Keratinocyte (primary cell): ENCODE measurements at regions not wholly inside any gene's neighbourhood (a gene's known extent, or its start where the extent isn't known, plus 50 kb on each side); places are given as distances from the start of the nearest gene placed in this dataset.

Source experiments
- DNase-seq: peaks from one replicate; pipeline ENCODE4 v3.0.0-alpha.2; 2011; ENCODE audit warnings: low read depth, missing footprints, low spot score
- FAIRE-seq: peaks from 2 replicates; lab custom pipeline; 2011; peaks lifted over from hg19 to GRCh38; lab: Jason Lieb, UNC
- H2AFZ ChIP-seq: 2 replicates; pipeline ENCODE4 v1.6.0; 2012; ENCODE audit warnings: low read length, control low read depth, inconsistent platforms; ENCODE audit not compliant: control insufficient read depth
- H3K27ac ChIP-seq: 2 replicates; pipeline ENCODE4 v1.5.1; 2011; ENCODE audit warnings: low read length; ENCODE audit not compliant: control insufficient read depth, insufficient read depth
- H3K27me3 ChIP-seq: 3 replicates; pipeline ENCODE4 v1.6.0; 2011; ENCODE audit warnings: low read length; ENCODE audit not compliant: control insufficient read depth, insufficient read depth; ENCODE audit errors: extremely low read depth
- H3K36me3 ChIP-seq, 2 experiments: 2 replicates in 1 of 2; 3 replicates in 1 of 2; pipeline ENCODE4 v1.5.1; 2011; ENCODE audit warnings: low read length in 2 of 2, mild to moderate bottlenecking in 1 of 2; ENCODE audit not compliant: control insufficient read depth in 2 of 2, insufficient read depth in 2 of 2; ENCODE audit errors: extremely low read depth in 1 of 2
- H3K4me1 ChIP-seq: 3 replicates; pipeline ENCODE4 v1.5.1; 2011; ENCODE audit warnings: low read length; ENCODE audit not compliant: control insufficient read depth, insufficient read depth; ENCODE audit errors: extremely low read depth
- H3K4me2 ChIP-seq: 3 replicates; pipeline ENCODE4 v1.6.0; 2011; ENCODE audit warnings: low read depth, low read length; ENCODE audit not compliant: control insufficient read depth, insufficient read depth; ENCODE audit errors: extremely low read depth
- H3K4me3 ChIP-seq, 3 experiments: fragments of 200-600 bp in 1 of 3; sonication (generic) in 1 of 3; 2 replicates in 2 of 3; 3 replicates in 1 of 3; pipeline ENCODE4 v1.5.1; 2011 to 2016; ENCODE audit warnings: low read length in 3 of 3, mild to moderate bottlenecking in 3 of 3, control low read depth in 2 of 3, inconsistent platforms in 1 of 3, low read depth in 1 of 3, mixed read lengths in 1 of 3, mixed run types in 1 of 3, moderate library complexity in 1 of 3; ENCODE audit not compliant: control insufficient read depth in 2 of 3, insufficient read depth in 2 of 3; ENCODE audit errors: extremely low read depth in 1 of 3
- H3K79me2 ChIP-seq: 2 replicates; pipeline ENCODE4 v1.6.0; 2012; ENCODE audit warnings: low read length; ENCODE audit not compliant: control insufficient read depth, insufficient read depth
- H3K9ac ChIP-seq: 3 replicates; pipeline ENCODE4 v1.6.0; 2011; ENCODE audit warnings: low read length; ENCODE audit not compliant: control insufficient read depth, insufficient read depth; ENCODE audit errors: extremely low read depth
- H3K9me1 ChIP-seq: 3 replicates; pipeline ENCODE4 v1.6.0; 2011; ENCODE audit warnings: low read length; ENCODE audit not compliant: control insufficient read depth, insufficient read depth; ENCODE audit errors: extremely low read depth
- H3K9me3 ChIP-seq: 2 replicates; pipeline ENCODE4 v1.5.1; 2012; ENCODE audit warnings: low read depth, low read length; ENCODE audit not compliant: control insufficient read depth
- H4K20me1 ChIP-seq: 3 replicates; pipeline ENCODE4 v1.6.0; 2011; ENCODE audit warnings: low read length; ENCODE audit not compliant: control insufficient read depth, insufficient read depth; ENCODE audit errors: extremely low read depth
- CTCF ChIP-seq, 3 experiments: IDR thresholded peaks in 1 of 3; conservative IDR thresholded peaks in 1 of 3; optimal IDR thresholded peaks in 1 of 3; 2 replicates in 2 of 3; 3 replicates in 1 of 3; pipeline versions ENCODE3 to v1.5.1; 2011; ENCODE audit warnings: low read length in 3 of 3, mild to moderate bottlenecking in 3 of 3, moderate library complexity in 2 of 3, control low read depth in 1 of 3, inconsistent platforms in 1 of 3; ENCODE audit not compliant: insufficient read depth in 2 of 3; ENCODE audit errors: extremely low read depth in 1 of 3
- EZH2 ChIP-seq: IDR thresholded peaks from one replicate; pipeline ENCODE4 v1.6.1; 2012; ENCODE audit warnings: inconsistent platforms, mild to moderate bottlenecking, low read length, moderate library complexity
- dilution Hi-C: fragments of 300-500 bp; cut with MboI; formaldehyde crosslinking; loops from one replicate; pipeline ENCODE4 v1.7.0; 2020; ENCODE audit warnings: low sequenced_read_pairs; ENCODE audit not compliant: extremely low pct_ligation_motif_present

- H4K20me1 ChIP-seq: no peaks in the 10 kb centered on the region
- dilution Hi-C loops: no loop called here
- no peaks in the 10 kb centered on the region for H3K4me1 ChIP-seq
- no peaks in the 10 kb centered on the region for H3K36me3 ChIP-seq
- H3K9me3 ChIP-seq: no peaks in the 10 kb centered on the region
- no peak overlapping the region for H2AFZ ChIP-seq
- no peak for FAIRE-seq
- TF ChIP-seq CTCF (optimal IDR thresholded peaks at IDR 0.05 in 1 of 3, IDR thresholded peaks at IDR 0.05 in 1 of 3, conservative IDR thresholded peaks at IDR 0.05 in 1 of 3; ENCODE audit: extremely low read depth in 1 of 3, insufficient read depth in 2 of 3, low read length in 3 of 3) (no peak), EZH2 (no peak)
- H3K9me1 ChIP-seq: no peaks in the 10 kb centered on the region
- no peak overlapping the region for H3K27ac ChIP-seq
- no peak overlapping the region for H3K4me2 ChIP-seq
- no peak overlapping the region for H3K9ac ChIP-seq
- H3K4me3 ChIP-seq: no peak overlapping the region
- H3K79me2 ChIP-seq: no peaks in the 10 kb centered on the region
- DNase-seq: no peak
- H3K27me3 ChIP-seq: peaks cover 3% of the 10 kb centered on the region
These were observed 170.9 kb downstream of the PTCSC3 start for GRCh38 chr14:36005670-36006069.

GRCh38 chr14:36001936-36002335 lies 174.6 kb downstream of the PTCSC3 start:
- H3K36me3 ChIP-seq: no peaks in the 10 kb centered on the region
- TF ChIP-seq CTCF (optimal IDR thresholded peaks at IDR 0.05 in 1 of 3, IDR thresholded peaks at IDR 0.05 in 1 of 3, conservative IDR thresholded peaks at IDR 0.05 in 1 of 3; ENCODE audit: extremely low read depth in 1 of 3, insufficient read depth in 2 of 3, low read length in 3 of 3): no peak
- no peak for TF ChIP-seq EZH2
- no peaks in the 10 kb centered on the region for H3K4me1 ChIP-seq
- no peaks in the 10 kb centered on the region for H4K20me1 ChIP-seq
- H3K27ac ChIP-seq: no peak overlapping the region
- no peak overlapping the region for H2AFZ ChIP-seq
- no peaks in the 10 kb centered on the region for H3K79me2 ChIP-seq
- H3K4me2 ChIP-seq: no peak overlapping the region
- H3K9me1 ChIP-seq: no peaks in the 10 kb centered on the region
- H3K9ac ChIP-seq: no peak overlapping the region
- FAIRE-seq (no peak), DNase-seq (no peak)
- no peaks in the 10 kb centered on the region for H3K9me3 ChIP-seq
- H3K4me3 ChIP-seq: no peak overlapping the region
- dilution Hi-C loops: no loop called here
- peaks cover 3% of the 10 kb centered on the region for H3K27me3 ChIP-seq
